ENCODE measurements at regions not wholly inside any gene's neighbourhood (a gene's known extent, or its start where the extent isn't known, plus 50 kb on each side); places are given as distances from the start of the nearest gene placed in this dataset.

DNA sequence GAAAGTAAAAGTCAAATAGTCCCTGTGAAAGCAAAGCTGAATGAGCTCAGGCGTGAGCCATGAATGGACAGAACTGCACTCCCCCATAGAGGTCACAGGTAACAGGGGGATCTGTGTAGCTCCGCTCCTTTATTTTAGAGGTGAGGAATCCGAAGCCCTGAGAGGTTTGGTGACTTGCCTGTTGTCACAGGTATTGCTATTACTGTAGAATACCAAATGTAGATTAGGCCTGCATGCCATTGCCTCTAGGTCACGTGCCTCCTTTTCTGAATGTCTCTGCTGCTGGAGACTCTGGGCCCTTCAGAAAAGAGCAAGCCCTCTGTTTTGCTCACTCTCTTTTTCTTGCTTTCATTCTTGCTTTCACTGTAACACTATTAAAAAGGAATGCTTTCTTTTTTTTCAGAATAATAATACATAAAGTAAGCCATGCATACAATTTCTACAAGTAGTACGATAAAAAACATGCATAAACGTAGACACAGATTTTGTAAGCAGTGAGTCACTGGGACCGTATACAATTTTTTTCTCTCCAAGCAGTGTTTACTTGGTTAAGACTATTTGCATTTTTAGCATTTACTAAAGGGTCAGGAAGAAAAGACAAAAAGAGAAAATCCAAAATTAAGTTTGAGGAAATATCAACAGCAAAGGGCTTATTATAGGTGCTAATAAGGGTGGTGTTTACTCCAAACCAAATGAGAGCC lies 568.7 kb upstream of the ADAMTS16 start:
- Histone ChIP-seq H3K9ac (no peak overlapping the region), H3K4me2 (no peak overlapping the region), H3K4me1 (ENCODE audit: low read depth, poor library complexity, severe bottlenecking) (no peaks in the 10 kb centered on the region), H3K36me3 (ENCODE audit: insufficient read depth) (no peaks in the 10 kb centered on the region), H3K79me2 (ENCODE audit: insufficient read depth, low read depth) (no peaks in the 10 kb centered on the region), H2AFZ (ENCODE audit: low read depth) (no peak overlapping the region), H3K4me3 (IDR thresholded peaks at IDR 0.05; ENCODE audit: insufficient read depth, low read depth, low read length) (no peak overlapping the region), H3K27ac (no peak overlapping the region), H4K20me1 (ENCODE audit: insufficient read depth) (no peaks in the 10 kb centered on the region), H3K27me3 (ENCODE audit: insufficient read depth, low read depth) (no peaks in the 10 kb centered on the region)
- TF ChIP-seq, protein P1, sequence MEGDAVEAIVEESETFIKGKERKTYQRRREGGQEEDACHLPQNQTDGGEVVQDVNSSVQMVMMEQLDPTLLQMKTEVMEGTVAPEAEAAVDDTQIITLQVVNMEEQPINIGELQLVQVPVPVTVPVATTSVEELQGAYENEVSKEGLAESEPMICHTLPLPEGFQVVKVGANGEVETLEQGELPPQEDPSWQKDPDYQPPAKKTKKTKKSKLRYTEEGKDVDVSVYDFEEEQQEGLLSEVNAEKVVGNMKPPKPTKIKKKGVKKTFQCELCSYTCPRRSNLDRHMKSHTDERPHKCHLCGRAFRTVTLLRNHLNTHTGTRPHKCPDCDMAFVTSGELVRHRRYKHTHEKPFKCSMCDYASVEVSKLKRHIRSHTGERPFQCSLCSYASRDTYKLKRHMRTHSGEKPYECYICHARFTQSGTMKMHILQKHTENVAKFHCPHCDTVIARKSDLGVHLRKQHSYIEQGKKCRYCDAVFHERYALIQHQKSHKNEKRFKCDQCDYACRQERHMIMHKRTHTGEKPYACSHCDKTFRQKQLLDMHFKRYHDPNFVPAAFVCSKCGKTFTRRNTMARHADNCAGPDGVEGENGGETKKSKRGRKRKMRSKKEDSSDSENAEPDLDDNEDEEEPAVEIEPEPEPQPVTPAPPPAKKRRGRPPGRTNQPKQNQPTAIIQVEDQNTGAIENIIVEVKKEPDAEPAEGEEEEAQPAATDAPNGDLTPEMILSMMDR (conservative IDR thresholded peaks at IDR 0.05; ENCODE audit: low read depth, low read length), result no peak

DNA sequence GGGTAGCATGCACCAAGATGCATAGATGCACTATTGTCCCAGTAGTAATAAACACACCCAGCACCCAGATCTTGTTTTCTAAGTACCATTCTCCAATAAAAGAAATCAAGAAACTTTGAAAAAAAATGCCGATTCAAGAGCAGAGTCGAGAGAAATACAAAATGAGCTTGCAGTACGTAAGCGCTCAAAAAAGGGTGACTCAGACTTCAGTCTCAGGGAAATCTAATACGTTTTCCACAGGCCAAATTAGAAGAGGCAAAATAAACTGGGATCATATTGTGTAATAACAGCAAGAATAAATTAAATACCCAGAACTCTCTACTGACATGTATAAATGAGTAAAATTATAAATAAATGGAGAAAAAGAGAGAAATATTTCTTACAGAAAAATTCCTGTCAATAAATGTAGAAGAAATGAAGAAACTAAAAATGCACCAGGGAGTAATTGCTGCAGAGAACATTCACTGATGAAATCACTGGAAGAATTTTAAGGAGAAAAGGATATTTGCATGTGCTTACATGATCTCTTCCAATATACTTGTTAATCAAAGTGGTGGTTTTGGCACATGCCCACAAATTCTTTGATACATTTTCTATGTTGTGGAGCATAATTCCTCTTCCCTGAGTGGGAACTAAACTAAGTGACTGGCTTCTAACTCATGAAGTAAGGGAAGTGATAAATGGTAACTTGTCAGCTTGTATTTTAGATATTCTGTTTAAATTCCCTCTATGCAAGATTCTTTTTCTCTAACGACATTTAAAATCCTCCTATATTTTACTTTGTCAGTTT lies 567.6 kb upstream of the ADAMTS16 start:
- Histone ChIP-seq H3K9ac (no peak overlapping the region), H3K27ac (no peak overlapping the region), H3K36me3 (ENCODE audit: insufficient read depth) (no peaks in the 10 kb centered on the region), H4K20me1 (ENCODE audit: insufficient read depth) (no peaks in the 10 kb centered on the region), H2AFZ (ENCODE audit: low read depth) (no peak overlapping the region), H3K4me3 (IDR thresholded peaks at IDR 0.05; ENCODE audit: insufficient read depth, low read depth, low read length) (no peak overlapping the region), H3K4me2 (no peak overlapping the region), H3K4me1 (ENCODE audit: low read depth, poor library complexity, severe bottlenecking) (no peaks in the 10 kb centered on the region), H3K79me2 (ENCODE audit: insufficient read depth, low read depth) (no peaks in the 10 kb centered on the region), H3K27me3 (ENCODE audit: insufficient read depth, low read depth) (no peaks in the 10 kb centered on the region)
- TF ChIP-seq, protein P1 (conservative IDR thresholded peaks at IDR 0.05; ENCODE audit: low read depth, low read length), result no peak

DNA sequence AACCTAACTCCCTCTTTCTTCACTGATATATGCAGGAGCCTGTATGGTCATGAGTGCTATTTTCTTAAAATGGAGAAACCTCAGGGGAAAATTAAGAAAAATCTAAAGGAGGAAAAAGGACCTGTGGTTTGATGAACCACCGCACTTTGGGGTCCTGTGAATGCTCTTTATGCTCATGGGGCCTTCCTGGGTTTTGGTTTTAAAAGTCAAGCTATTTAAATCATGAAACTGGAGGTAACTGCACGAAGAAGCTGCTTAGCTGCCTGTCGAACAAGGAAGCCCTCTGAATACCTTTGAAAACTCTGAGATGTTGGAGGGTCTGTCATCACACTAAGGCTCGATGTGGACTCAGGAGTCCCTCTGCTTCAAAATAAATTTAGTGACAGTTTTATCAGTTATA lies 564.5 kb upstream of the ADAMTS16 start:
- no peaks in the 10 kb centered on the region for H3K36me3 ChIP-seq (ENCODE audit: insufficient read depth)
- no peaks in the 10 kb centered on the region for H4K20me1 ChIP-seq (ENCODE audit: insufficient read depth)
- no peaks in the 10 kb centered on the region for H3K27me3 ChIP-seq (ENCODE audit: insufficient read depth, low read depth)
- no peak overlapping the region for H2AFZ ChIP-seq (ENCODE audit: low read depth)
- no peaks in the 10 kb centered on the region for H3K79me2 ChIP-seq (ENCODE audit: insufficient read depth, low read depth)
- no peak overlapping the region for H3K27ac ChIP-seq
- no peak overlapping the region for H3K4me2 ChIP-seq
- no peak overlapping the region for H3K9ac ChIP-seq
- H3K4me3 ChIP-seq (IDR thresholded peaks at IDR 0.05; ENCODE audit: insufficient read depth, low read depth, low read length), result no peak overlapping the region
- TF ChIP-seq, protein P1 (conservative IDR thresholded peaks at IDR 0.05; ENCODE audit: low read depth, low read length), result no peak
- no peaks in the 10 kb centered on the region for H3K4me1 ChIP-seq (ENCODE audit: low read depth, poor library complexity, severe bottlenecking)

GRCh38 chr5:4576161-4576748 lies 563.9 kb upstream of the ADAMTS16 start:
- Histone ChIP-seq H3K79me2 (ENCODE audit: insufficient read depth, low read depth) (no peaks in the 10 kb centered on the region), H3K4me3 (IDR thresholded peaks at IDR 0.05; ENCODE audit: insufficient read depth, low read depth, low read length) (no peak overlapping the region), H3K27ac (no peak overlapping the region), H3K36me3 (ENCODE audit: insufficient read depth) (no peaks in the 10 kb centered on the region), H3K4me2 (no peak overlapping the region), H3K9ac (no peak overlapping the region), H3K27me3 (ENCODE audit: insufficient read depth, low read depth) (no peaks in the 10 kb centered on the region), H4K20me1 (ENCODE audit: insufficient read depth) (no peaks in the 10 kb centered on the region), H3K4me1 (ENCODE audit: low read depth, poor library complexity, severe bottlenecking) (no peaks in the 10 kb centered on the region), H2AFZ (ENCODE audit: low read depth) (no peak overlapping the region)
- TF ChIP-seq, protein P1 (conservative IDR thresholded peaks at IDR 0.05; ENCODE audit: low read depth, low read length), result no peak
